Astrocyte (in vitro differentiated cells and primary cell): ENCODE measurements at regions not wholly inside any gene's neighbourhood (a gene's known extent, or its start where the extent isn't known, plus 50 kb on each side); places are given as distances from the start of the nearest gene placed in this dataset.

Experiments used
- CTCF ChIP-seq: IDR thresholded peaks from 2 replicates; pipeline ENCODE4 v1.5.1; 2011; ENCODE audit warnings: low read depth, mild to moderate bottlenecking, inconsistent platforms, low read length, moderate library complexity; ENCODE audit not compliant: insufficient read depth
- EZH2 ChIP-seq: IDR thresholded peaks from 2 replicates; pipeline ENCODE4 v1.6.1; 2012; ENCODE audit warnings: mild to moderate bottlenecking, low read length, inconsistent platforms; ENCODE audit not compliant: insufficient read depth

GRCh38 chr12:75774261-75775052, 257.1 kb downstream of the PHLDA1 start:
- TF ChIP-seq CTCF (no peak), EZH2 (no peak)
